Lung (tissue), 11 donors: ENCODE measurements at regions not wholly inside any gene's neighbourhood (a gene's known extent, or its start where the extent isn't known, plus 50 kb on each side); places are given as distances from the start of the nearest gene placed in this dataset.

Experiments used
- ATAC-seq: fragments of 200-7000 bp; cut with Tn5 transposase; one replicate; pipeline ENCODE4 v1.9.1; 2020; ENCODE audit warnings: moderate number of reproducible peaks; ENCODE audit not compliant: insufficient read depth, low FRiP score
- DNase-seq, 3 donors: peaks; one replicate each; pipeline ENCODE4 v3.0.0-alpha.2; 2013 to 2017
- H3K27ac ChIP-seq, 2 donors: one replicate each; pipeline ENCODE4 v1.5.1; 2013; ENCODE audit warnings: mild to moderate bottlenecking in 2 of 2, moderate library complexity in 2 of 2, control low read depth in 1 of 2, inconsistent platforms in 1 of 2, low read depth in 1 of 2, low read length in 1 of 2
- H3K27me3 ChIP-seq, 3 donors: one replicate each; pipeline ENCODE4 v1.5.1; 2013; ENCODE audit warnings: low read length in 2 of 3; ENCODE audit not compliant: control insufficient read depth in 3 of 3, insufficient read depth in 3 of 3
- H3K36me3 ChIP-seq, 4 donors: one replicate each; pipeline ENCODE4 v1.5.1; 2013; ENCODE audit warnings: low read length in 4 of 4, mild to moderate bottlenecking in 1 of 4, moderate library complexity in 1 of 4; ENCODE audit not compliant: control insufficient read depth in 4 of 4, insufficient read depth in 4 of 4
- H3K4me1 ChIP-seq, 5 donors: one replicate each; pipeline ENCODE4 v1.5.1; 2013; ENCODE audit warnings: low read length in 5 of 5, mild to moderate bottlenecking in 2 of 5, moderate library complexity in 1 of 5; ENCODE audit not compliant: control insufficient read depth in 5 of 5, insufficient read depth in 5 of 5
- H3K4me3 ChIP-seq: one replicate; pipeline ENCODE4 v1.5.1; 2013; ENCODE audit warnings: mild to moderate bottlenecking, control low read depth, moderate library complexity
- H3K9ac ChIP-seq, 2 donors: one replicate each; pipeline ENCODE4 v1.5.1; 2013; ENCODE audit warnings: low read length in 2 of 2, control low read depth in 1 of 2; ENCODE audit not compliant: insufficient read depth in 1 of 2
- H3K9me3 ChIP-seq, 4 donors: one replicate each; pipeline ENCODE4 v1.5.1; 2013; ENCODE audit warnings: low read length in 3 of 4, mild to moderate bottlenecking in 1 of 4, moderate library complexity in 1 of 4; ENCODE audit not compliant: control insufficient read depth in 4 of 4, insufficient read depth in 3 of 4
- WGBS, 2 donors: extraction: QIAGEN DNeasy Blood & Tissue Kit; methylation state at CpG; one replicate each; pipeline ENCODE4 v1.1.7; 2013; 5-methylcytosine and 5-hydroxymethylcytosine counted together
- TF ChIP-seq, protein P1 (sequence below): IDR thresholded peaks from 2 replicates; pipeline ENCODE4 v1.5.1; 2012; ENCODE audit warnings: mild to moderate bottlenecking; ENCODE audit errors: control extremely low read depth, extremely low read depth
- donor health status: control.
- donor health status: control.
- donor health status: Bipolar disorder and iron deficiency.
- donor health status: healthy.
- donor health status: DM: yes; HTN: yes; CAD: no.

GRCh38 chr11:100546714-100547113, 140.4 kb upstream of the ARHGAP42 start:
- Histone ChIP-seq H3K9me3 (no peaks in the 10 kb centered on the region), H3K9ac (no peak overlapping the region), H3K4me3 (no peak overlapping the region), H3K36me3 (no peaks in the 10 kb centered on the region), H3K4me1 (no peaks in the 10 kb centered on the region), H3K27me3 (no peaks in the 10 kb centered on the region), H3K27ac (no peak overlapping the region)
- TF ChIP-seq, protein P1, sequence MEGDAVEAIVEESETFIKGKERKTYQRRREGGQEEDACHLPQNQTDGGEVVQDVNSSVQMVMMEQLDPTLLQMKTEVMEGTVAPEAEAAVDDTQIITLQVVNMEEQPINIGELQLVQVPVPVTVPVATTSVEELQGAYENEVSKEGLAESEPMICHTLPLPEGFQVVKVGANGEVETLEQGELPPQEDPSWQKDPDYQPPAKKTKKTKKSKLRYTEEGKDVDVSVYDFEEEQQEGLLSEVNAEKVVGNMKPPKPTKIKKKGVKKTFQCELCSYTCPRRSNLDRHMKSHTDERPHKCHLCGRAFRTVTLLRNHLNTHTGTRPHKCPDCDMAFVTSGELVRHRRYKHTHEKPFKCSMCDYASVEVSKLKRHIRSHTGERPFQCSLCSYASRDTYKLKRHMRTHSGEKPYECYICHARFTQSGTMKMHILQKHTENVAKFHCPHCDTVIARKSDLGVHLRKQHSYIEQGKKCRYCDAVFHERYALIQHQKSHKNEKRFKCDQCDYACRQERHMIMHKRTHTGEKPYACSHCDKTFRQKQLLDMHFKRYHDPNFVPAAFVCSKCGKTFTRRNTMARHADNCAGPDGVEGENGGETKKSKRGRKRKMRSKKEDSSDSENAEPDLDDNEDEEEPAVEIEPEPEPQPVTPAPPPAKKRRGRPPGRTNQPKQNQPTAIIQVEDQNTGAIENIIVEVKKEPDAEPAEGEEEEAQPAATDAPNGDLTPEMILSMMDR: no peak
- WGBS, 2 donors: 80 to 88% methylated on average over 2 of the region's 2 CpGs
- ATAC-seq (no peak), DNase-seq (peak in 2 of 3 donors; percentile 4 to 32)

- DNase-seq (no peak), ATAC-seq (no peak)
- Histone ChIP-seq H3K4me3 (no peak overlapping the region), H3K4me1 (no peaks in the 10 kb centered on the region), H3K36me3 (no peaks in the 10 kb centered on the region), H3K9ac (no peak overlapping the region), H3K27ac (no peak overlapping the region), H3K9me3 (no peaks in the 10 kb centered on the region), H3K27me3 (no peaks in the 10 kb centered on the region)
- whole genome bisulfite sequencing, 2 donors: 85 to 86% methylated on average over 2 of the region's 2 CpGs
- TF ChIP-seq, protein P1: no peak
Measured at GRCh38 chr11:100550298-100550697, 136.8 kb upstream of the ARHGAP42 start.

DNA sequence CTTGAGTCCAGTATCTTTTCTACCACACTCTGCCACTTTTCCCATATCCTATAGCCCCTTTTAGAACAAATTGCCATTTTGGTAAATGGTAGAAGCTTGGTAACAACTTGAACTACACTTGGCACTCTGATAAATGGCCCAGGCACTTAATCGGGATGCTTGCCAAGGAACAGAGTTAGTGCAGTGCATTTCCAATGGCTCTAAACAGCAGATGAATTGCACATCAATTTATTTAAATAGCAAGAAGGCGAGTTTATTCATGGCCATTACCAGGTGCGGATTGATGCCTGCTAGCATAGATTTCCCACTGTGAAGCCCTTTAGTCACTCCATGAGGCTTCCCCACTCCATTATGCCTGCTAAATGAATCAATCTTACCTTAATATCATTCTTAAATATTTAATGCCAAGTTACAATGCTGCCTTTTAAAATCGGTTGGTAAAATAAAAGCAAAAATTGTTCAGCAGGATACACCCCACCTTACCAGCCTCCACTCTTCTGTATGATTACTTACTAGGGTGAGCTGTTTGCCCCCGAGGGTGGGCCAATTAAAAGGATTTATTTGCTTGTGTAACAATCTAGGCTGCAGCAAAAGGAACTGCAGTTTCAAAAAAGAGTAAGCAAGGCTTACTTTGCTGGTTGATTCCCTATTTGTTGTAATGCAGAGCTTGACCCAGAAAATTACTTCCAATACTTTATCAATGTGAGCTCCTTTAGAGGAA, 136.0 kb upstream of the ARHGAP42 start:
- DNase-seq: no peak
- Histone ChIP-seq H3K27ac (no peak overlapping the region), H3K4me1 (no peaks in the 10 kb centered on the region), H3K9me3 (no peaks in the 10 kb centered on the region), H3K27me3 (no peaks in the 10 kb centered on the region), H3K4me3 (no peak overlapping the region), H3K36me3 (no peaks in the 10 kb centered on the region), H3K9ac (no peak overlapping the region)
- no peak for ATAC-seq
- TF ChIP-seq, protein P1: no peak
- WGBS, 2 donors: 59 to 60% methylated on average over 5 of the region's 5 CpGs

GRCh38 chr11:100555931-100556330, 131.2 kb upstream of the ARHGAP42 start:
- H3K4me1 ChIP-seq: no peaks in the 10 kb centered on the region
- DNase-seq (no peak), ATAC-seq (no peak)
- no peaks in the 10 kb centered on the region for H3K36me3 ChIP-seq
- H3K9me3 ChIP-seq: no peaks in the 10 kb centered on the region
- TF ChIP-seq, protein P1: no peak
- H3K9ac ChIP-seq: no peak overlapping the region
- H3K27ac ChIP-seq: no peak overlapping the region
- no peak overlapping the region for H3K4me3 ChIP-seq
- no peaks in the 10 kb centered on the region for H3K27me3 ChIP-seq
